SH-SY5Y (cell line): ENCODE measurements at regions not wholly inside any gene's neighbourhood (a gene's known extent, or its start where the extent isn't known, plus 50 kb on each side); places are given as distances from the start of the nearest gene placed in this dataset.

ENCODE experiments used
- GATA2 ChIP-seq: IDR thresholded peaks from 2 replicates; pipeline ENCODE4 v1.6.1; 2011; ENCODE audit warnings: mild to moderate bottlenecking, low read depth, low read length
- GATA3 ChIP-seq: IDR thresholded peaks from 2 replicates; pipeline ENCODE4 v1.6.1; 2011; ENCODE audit warnings: low read depth, mild to moderate bottlenecking, low read length, moderate library complexity

- TF ChIP-seq GATA2 (no peak), GATA3 (no peak)
Observed at GRCh38 chr2:56123538-56123937, 60.3 kb upstream of the CCDC85A start.
